ENCODE measurements at regions not wholly inside any gene's neighbourhood (a gene's known extent, or its start where the extent isn't known, plus 50 kb on each side); places are given as distances from the start of the nearest gene placed in this dataset.

- H3K27ac ChIP-seq (ENCODE audit: low read depth, low read length), result no peak overlapping the region
- 63 to 76% (median 65%) methylated on average over 8 of the region's 8 CpGs for WGBS, 3 donors
These were observed 1385.0 kb downstream of the BRD1 start for GRCh38 chr22:48442663-48443062.

DNA sequence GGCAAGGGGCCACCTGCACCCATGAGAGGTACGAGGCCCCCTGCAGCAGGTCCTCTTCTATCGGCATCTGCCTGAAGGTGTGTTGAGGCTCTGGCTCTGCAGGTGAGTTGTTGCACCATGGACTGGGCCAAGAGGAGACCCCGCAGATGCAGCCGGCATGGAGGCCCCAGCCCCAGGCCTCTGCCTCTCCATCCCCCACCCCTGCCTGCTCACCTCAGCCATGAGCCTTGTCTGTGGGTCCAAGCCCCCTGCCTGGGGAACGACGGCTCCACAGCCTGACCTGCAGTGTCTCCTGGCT is 1386.2 kb downstream of the BRD1 start:
- H3K27ac ChIP-seq (ENCODE audit: low read depth, low read length), result no peak overlapping the region
- WGBS, 3 donors, result 63 to 86% (median 80%) methylated on average over 4 to 6 of the region's 6 CpGs

GRCh38 chr22:48440673-48441552 is 1386.8 kb downstream of the BRD1 start:
- H3K27ac ChIP-seq (ENCODE audit: low read depth, low read length), result no peak overlapping the region
- 69 to 86% (median 83%) methylated on average over 23 of the region's 23 CpGs for WGBS, 3 donors

DNA sequence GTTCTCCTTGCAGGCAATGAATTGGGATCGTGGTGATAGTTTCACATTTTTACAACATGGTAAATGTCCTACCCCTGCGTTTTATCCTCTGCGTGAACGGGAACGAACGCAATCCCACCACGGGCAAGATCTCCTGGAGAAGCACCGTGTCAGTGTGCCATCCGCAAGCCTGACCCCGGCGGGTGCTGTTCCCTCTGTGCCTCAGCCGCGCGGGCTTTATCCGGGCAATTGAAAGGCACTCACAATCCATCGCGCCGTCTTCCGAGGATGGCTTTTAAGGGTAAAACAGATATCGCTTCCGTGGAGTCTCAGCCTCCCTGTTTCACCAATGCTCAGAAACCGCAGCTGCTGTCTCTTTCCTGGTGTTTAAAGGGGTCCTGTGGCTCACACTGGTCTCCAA is 1387.5 kb downstream of the BRD1 start:
- no peak overlapping the region for H3K27ac ChIP-seq (ENCODE audit: low read depth, low read length)
- 78 to 91% (median 91%) methylated on average over 22 of the region's 22 CpGs for WGBS, 3 donors

- no peak overlapping the region for H3K27ac ChIP-seq (ENCODE audit: low read depth, low read length)
- 68 to 94% (median 89%) methylated on average over 10 of the region's 10 CpGs for WGBS, 3 donors
These were observed 1388.0 kb downstream of the BRD1 start for GRCh38 chr22:48439560-48440135.

GRCh38 chr22:48438800-48439559 is 1388.7 kb downstream of the BRD1 start:
- no peak overlapping the region for H3K27ac ChIP-seq (ENCODE audit: low read depth, low read length)
- WGBS, 3 donors, result 48 to 77% (median 72%) methylated on average over 19 of the region's 19 CpGs

DNA sequence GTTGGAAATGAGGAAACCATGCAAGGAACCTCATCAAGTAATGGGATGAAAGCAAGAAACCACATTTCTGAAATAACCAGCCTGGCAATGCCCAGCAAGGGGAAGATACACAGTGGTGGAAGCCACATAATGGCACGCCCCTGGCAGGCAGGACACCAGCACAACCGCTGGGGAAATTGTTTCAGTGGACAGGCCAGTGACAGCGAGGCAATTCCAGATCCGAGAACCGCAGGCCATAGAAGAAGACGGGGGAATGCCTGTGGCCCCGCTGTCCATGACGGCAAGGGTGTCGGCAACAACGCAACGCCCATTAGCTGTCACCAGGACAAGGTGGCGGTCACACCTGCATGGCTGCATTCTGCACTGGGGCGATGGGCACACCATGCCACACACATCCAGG is 1389.6 kb downstream of the BRD1 start:
- H3K27ac ChIP-seq (ENCODE audit: low read depth, low read length), result no peak overlapping the region
- WGBS, 3 donors, result 77 to 93% (median 92%) methylated on average over 13 of the region's 13 CpGs

DNA sequence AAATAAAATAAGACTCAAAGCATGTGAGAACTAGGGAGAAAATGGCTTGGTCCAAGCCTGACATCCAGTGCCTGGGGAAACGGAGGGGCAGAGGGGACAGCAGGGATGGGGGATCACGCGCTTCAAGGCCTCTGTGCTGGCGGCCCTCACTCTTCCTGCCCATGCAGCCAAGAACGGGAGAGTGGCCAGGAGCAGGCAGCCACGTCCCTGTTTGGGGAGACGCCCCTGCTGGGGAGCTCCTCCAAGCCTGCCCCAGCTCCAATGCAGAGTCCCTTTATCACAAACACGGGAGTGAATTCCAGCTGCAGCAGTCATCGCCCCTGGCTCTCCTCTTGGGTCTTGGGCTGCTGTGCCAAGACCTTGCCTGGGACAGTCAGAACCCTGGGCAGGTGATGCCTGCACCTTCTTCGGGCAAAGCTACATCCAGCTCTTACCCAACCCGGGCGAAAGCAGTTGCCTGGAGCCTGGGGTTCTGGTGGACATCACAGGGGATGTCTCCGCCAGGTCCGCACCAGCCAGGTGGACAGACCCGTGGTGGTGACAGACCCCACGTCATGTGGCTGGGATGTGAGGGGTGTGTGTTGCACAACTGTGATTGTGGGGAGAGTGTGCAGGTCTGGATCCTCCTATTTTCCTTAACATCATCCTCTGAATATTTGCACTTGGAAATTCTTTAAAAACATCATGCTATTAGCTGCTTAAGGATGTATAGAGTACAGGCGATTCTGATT is 1391.3 kb downstream of the BRD1 start:
- no peak overlapping the region for H3K27ac ChIP-seq (ENCODE audit: low read depth, low read length)
- WGBS, 3 donors, result 66 to 77% (median 77%) methylated on average over 17 of the region's 17 CpGs

GRCh38 chr22:48434868-48435250 is 1392.8 kb downstream of the BRD1 start:
- no peak overlapping the region for H3K27ac ChIP-seq (ENCODE audit: low read depth, low read length)
- 82 to 87% (median 86%) methylated on average over 5 of the region's 5 CpGs for WGBS, 3 donors

GRCh38 chr22:48434156-48434867 is 1393.4 kb downstream of the BRD1 start:
- H3K27ac ChIP-seq (ENCODE audit: low read depth, low read length), result no peak overlapping the region
- 80 to 90% (median 80%) methylated on average over 16 of the region's 16 CpGs for WGBS, 3 donors

GRCh38 chr22:48433647-48434046 is 1394.0 kb downstream of the BRD1 start:
- 76 to 85% (median 83%) methylated on average over 11 of the region's 11 CpGs for WGBS, 3 donors
- H3K27ac ChIP-seq (ENCODE audit: low read depth, low read length), result no peak overlapping the region

DNA sequence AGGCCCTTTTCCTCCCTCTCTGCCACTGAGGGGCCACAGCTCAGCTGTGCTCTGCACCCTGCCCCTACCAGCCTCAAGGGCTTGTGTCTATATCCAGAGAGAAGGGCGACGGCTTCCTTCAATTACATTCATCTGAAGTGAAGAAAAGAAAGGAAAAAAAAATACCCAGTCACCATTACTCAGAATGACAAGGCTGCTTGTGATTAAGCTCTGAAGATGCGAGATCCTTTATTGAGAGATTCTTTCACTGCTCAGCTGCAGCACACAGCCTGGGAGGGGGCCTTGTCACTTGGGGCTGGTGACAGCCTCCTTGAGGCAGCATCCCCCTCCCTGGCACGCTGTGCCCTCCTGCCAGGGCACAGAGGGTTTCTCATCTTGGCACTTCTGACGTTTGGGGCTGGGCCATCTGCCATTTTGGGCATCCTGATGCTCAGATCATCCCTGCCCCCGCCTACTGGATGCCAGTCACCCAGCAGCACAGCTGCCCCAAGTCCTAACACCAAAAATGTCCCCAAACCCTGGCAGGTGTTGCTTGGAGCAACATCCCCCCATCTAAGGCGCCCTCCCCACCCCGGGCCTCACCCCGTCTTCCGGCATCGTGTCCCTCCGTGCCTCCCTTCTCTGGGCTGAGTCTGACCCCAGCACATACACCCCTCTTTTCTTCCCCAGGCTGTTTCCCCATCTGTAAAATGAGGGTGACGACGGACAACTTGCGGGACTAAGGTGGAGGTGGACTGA is 1394.7 kb downstream of the BRD1 start:
- 78 to 83% (median 83%) methylated on average over 15 of the region's 15 CpGs for WGBS, 3 donors
- no peak overlapping the region for H3K27ac ChIP-seq (ENCODE audit: low read depth, low read length)

DNA sequence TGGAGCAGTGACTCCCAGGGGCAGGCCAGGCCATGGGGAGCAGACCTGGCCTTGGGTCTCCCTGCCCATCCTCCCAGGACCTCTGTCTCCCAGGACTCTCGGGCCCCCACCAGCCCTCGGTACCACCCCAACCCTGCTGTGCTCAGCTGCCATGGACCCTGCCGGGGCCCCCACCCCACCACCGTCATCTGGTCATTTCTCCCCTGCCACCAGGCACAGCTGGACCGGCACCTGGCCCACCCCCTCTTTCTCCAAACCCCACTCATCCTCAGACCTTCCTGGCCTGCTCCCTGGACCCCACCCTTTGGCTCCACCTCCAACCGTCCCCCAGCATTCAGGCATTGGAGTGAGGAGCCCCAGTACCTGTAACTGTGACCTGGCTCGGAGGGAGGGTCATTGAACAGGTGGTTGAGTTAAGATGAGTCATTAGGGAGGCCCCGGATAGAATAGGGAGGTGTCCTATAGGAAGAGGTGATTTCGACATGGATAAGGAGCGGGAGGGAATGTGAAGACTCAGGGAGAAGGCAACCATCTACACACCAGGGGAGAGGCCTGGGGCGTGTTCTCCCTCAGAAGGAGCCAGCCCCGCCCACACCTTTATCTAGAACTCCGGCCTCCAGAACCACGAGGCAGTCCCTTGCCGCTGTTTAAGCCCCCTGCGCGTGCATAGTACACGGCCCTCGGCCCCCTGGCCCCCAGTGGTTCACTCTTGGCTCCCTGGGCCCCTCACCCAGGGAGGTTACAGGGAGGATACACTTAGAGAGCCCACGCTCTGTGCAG is 1395.9 kb downstream of the BRD1 start:
- 64 to 87% (median 86%) methylated on average over 20 of the region's 20 CpGs for WGBS, 3 donors
- H3K27ac ChIP-seq (ENCODE audit: low read depth, low read length), result no peak overlapping the region

- no peak overlapping the region for H3K27ac ChIP-seq (ENCODE audit: low read depth, low read length)
- WGBS, 3 donors, result 46 to 49% (median 49%) methylated on average over 10 of the region's 10 CpGs
These were observed 1396.7 kb downstream of the BRD1 start for GRCh38 chr22:48431014-48431413.

DNA sequence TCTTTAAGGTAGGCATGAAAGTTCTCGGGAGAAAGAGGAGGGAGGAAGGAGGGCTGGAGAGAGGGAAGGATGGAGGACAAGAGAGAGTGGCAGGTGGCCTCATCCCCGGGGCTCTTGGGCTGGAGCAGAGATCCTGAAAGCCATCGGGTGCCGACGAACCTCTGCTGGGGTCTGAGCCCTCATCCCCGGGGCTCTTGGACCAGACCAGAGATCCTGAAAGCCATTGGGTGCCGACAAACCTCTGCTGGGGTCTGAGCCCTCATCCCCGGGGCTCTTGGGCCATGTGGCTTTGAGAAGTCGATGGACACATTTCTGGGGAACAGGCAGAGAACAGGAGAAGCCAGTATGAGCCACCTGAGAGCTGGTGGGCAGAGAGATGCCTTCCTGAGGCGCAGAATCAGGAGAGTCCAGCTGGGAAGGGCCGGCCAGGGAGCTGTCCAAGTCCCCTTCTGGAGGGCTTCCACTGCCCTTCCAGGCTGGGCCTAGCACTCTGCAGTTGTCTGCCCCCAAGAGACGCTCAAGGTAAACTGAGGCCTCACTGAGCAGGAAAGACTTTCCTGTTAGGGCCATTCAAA is 1398.1 kb downstream of the BRD1 start:
- no peak overlapping the region for H3K27ac ChIP-seq (ENCODE audit: low read depth, low read length)
- WGBS, 3 donors, result 75 to 83% (median 82%) methylated on average over 10 to 12 of the region's 12 CpGs

GRCh38 chr22:48428631-48429371 is 1398.9 kb downstream of the BRD1 start:
- H3K27ac ChIP-seq (ENCODE audit: low read depth, low read length), result no peak overlapping the region
- WGBS, 3 donors, result 48 to 76% (median 70%) methylated on average over 18 of the region's 18 CpGs
